Lower lobe of right lung (tissue), 2 donors: ENCODE measurements at regions not wholly inside any gene's neighbourhood (a gene's known extent, or its start where the extent isn't known, plus 50 kb on each side); places are given as distances from the start of the nearest gene placed in this dataset.

ENCODE experiments used
- ATAC-seq, 2 donors: fragments of 200-7000 bp; cut with Tn5 transposase; one replicate each; pipeline ENCODE4 v1.9.1; 2020 to 2022; ENCODE audit warnings: mild to moderate bottlenecking in 2 of 2, moderate library complexity in 2 of 2
- DNase-seq: peaks from one replicate; pipeline ENCODE4 v3.0.0-alpha.2; 2020
- H3K27ac ChIP-seq: fragments of 200-600 bp; one replicate; pipeline ENCODE4 v1.8.0; 2022
- H3K27me3 ChIP-seq: fragments of 200-600 bp; one replicate; pipeline ENCODE4 v1.8.0; 2022; ENCODE audit warnings: low read depth
- H3K36me3 ChIP-seq: fragments of 200-600 bp; one replicate; pipeline ENCODE4 v1.8.0; 2022; ENCODE audit warnings: mild to moderate bottlenecking
- H3K4me1 ChIP-seq: fragments of 200-600 bp; one replicate; pipeline ENCODE4 v1.8.0; 2022
- H3K4me3 ChIP-seq: fragments of 200-600 bp; one replicate; pipeline ENCODE4 v1.8.0; 2022; ENCODE audit warnings: mild to moderate bottlenecking
- H3K9me3 ChIP-seq: fragments of 200-600 bp; one replicate; pipeline ENCODE4 v1.8.0; 2022
- intact Hi-C: fragments of 100-400 bp; cut with DNase I; formaldehyde crosslinking; loops from one replicate; pipeline ENCODE4 v1.11.0; 2022
- TF ChIP-seq, protein P1 (sequence below): fragments of 200-600 bp; IDR thresholded peaks from one replicate; pipeline ENCODE4 v1.8.0; 2022; ENCODE audit warnings: antibody characterized with exemption, mild to moderate bottlenecking
- donor health status: DM: no; HTN: yes; CAD: no; lungs with severe emphysema.

DNA sequence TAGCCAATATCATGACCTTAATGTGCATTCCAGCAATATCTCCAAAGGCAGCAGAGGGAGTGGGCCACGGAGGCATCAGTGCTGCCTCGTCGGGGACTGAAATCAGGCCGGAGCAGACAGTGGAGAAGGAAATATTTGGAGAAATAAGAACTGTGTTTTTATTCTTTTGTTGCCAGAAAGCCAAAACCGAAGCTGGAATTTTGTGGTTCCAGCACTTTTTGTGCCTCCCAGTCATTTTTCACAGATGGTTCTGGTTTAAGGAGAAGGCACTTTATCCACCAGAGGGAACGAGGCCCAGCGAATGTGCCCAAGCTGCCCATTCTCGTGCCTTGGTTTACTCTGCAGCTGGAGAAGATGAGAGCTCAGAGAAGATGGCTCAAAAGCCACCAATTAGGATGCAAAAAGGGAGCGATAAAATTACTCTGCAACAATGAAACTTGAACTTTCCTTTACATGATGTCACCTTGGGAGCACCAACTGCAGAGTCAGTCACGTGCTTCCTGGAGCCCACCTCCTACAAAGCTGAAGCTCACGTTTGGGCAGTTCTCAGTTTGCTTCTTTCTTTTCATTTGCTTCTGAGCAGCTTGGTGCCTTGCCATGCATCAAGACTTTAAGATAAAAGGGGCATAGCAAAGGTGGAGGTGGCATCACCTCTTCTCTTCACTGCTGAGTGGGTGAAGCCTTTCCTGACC, 288.7 kb downstream of the LPIN1 start:
- Histone ChIP-seq H3K9me3 (no peaks in the 10 kb centered on the region), H3K4me3 (no peak overlapping the region), H3K4me1 (no peaks in the 10 kb centered on the region), H3K36me3 (no peaks in the 10 kb centered on the region), H3K27me3 (no peaks in the 10 kb centered on the region), H3K27ac (no peak overlapping the region)
- intact Hi-C loops: no loop called here
- no peak for ATAC-seq
- DNase-seq: no peak
- TF ChIP-seq, protein P1, sequence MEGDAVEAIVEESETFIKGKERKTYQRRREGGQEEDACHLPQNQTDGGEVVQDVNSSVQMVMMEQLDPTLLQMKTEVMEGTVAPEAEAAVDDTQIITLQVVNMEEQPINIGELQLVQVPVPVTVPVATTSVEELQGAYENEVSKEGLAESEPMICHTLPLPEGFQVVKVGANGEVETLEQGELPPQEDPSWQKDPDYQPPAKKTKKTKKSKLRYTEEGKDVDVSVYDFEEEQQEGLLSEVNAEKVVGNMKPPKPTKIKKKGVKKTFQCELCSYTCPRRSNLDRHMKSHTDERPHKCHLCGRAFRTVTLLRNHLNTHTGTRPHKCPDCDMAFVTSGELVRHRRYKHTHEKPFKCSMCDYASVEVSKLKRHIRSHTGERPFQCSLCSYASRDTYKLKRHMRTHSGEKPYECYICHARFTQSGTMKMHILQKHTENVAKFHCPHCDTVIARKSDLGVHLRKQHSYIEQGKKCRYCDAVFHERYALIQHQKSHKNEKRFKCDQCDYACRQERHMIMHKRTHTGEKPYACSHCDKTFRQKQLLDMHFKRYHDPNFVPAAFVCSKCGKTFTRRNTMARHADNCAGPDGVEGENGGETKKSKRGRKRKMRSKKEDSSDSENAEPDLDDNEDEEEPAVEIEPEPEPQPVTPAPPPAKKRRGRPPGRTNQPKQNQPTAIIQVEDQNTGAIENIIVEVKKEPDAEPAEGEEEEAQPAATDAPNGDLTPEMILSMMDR: no peak

DNA sequence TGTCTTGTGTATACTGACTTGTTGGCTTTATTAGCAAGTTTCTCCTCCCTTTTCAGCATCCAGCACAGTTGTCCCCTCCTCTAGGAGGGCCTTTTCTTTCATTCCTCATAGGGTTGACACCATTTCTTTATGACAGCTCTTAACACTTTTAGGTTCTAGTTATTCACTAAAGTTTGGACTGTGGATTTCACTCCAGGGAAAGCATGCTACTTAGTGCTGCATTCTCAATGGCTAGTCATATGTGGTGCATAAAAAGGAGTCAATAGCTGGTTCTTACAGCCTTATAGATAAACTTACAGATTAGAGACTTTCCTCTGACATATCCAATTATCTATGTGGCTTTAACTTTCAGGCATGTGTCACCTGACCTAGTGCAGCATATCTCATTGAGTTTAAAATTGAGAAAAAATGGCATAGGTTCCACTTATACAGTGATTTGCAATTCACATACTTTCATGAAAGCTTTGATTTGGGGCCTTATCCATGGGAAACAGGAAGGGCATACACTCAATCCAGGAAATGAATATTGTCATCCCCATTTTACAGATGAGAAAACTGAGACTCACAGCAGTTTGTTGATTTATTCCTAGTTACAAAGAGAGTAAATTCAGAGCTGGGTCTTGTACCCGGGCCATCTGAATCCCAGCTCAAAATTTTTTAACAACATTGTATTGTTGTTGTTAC, 289.7 kb downstream of the LPIN1 start:
- no peak overlapping the region for H3K27ac ChIP-seq
- ATAC-seq (no peak), DNase-seq (no peak)
- H3K4me1 ChIP-seq: no peaks in the 10 kb centered on the region
- H3K4me3 ChIP-seq: no peak overlapping the region
- no peaks in the 10 kb centered on the region for H3K9me3 ChIP-seq
- H3K27me3 ChIP-seq: no peaks in the 10 kb centered on the region
- TF ChIP-seq, protein P1: no peak
- intact Hi-C loops: no loop called here
- no peaks in the 10 kb centered on the region for H3K36me3 ChIP-seq

DNA sequence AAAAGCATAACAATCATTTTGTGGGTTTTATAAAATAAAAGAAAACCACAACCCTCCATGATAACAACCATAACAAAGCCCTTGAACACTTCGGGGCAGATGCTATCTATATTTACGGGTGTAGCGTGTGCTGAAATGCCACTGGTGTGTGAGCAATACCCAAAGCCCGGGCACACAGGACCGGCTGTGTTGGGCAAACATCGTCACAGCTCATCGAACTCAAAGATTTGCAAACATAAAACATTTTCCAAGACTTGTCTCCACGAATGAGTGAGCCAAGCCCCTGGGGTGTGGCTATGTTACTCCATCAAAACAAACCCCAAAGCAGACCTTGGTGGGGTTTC, 290.2 kb downstream of the LPIN1 start:
- Histone ChIP-seq H3K9me3 (no peaks in the 10 kb centered on the region), H3K4me3 (no peak overlapping the region), H3K27me3 (no peaks in the 10 kb centered on the region), H3K27ac (no peak overlapping the region), H3K4me1 (no peaks in the 10 kb centered on the region), H3K36me3 (no peaks in the 10 kb centered on the region)
- intact Hi-C loops: no loop called here
- TF ChIP-seq, protein P1: no peak
- DNase-seq (no peak), ATAC-seq (no peak)

DNA sequence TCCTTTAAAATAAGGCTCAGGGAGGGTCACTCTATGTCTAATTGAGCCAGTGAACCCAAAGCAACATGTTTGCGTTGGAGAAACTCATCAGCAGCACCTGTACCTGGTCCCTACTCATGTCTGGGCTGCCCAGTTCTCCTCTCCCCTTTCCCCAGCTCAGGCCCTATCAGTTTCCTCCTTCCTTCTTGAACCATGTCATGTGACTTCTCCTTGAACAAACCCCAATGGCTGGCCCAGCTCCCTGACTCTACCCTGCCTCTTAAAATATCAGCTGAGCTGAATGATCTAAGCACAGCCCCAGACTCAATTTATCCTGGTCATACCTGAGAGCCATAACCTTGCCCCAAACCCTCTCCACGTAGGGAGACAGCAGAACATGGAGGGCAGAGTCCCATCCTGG, 290.9 kb downstream of the LPIN1 start:
- intact Hi-C loops: no loop called here
- DNase-seq (no peak), ATAC-seq (no peak)
- Histone ChIP-seq H3K9me3 (no peaks in the 10 kb centered on the region), H3K4me1 (no peaks in the 10 kb centered on the region), H3K27ac (no peak overlapping the region), H3K4me3 (no peak overlapping the region), H3K27me3 (no peaks in the 10 kb centered on the region), H3K36me3 (no peaks in the 10 kb centered on the region)
- TF ChIP-seq, protein P1: no peak

DNA sequence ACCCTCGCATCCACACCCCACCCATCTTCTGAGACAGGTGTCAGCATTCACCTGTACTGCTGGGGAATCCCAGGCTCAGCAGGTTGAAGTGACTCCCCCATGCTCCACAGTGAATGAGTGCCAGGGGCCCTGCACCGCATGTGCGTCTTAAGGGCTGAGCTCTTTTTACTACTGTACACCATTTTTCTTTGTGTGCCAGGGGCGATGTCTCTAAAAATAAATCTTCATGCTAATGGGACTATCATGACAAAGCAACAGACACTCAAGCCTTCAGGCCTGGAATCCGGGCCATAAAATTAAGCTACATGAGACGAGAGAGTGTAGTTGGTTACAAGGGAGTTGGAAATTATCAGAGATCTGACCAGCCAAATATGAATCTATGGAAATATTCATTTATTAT, 294.8 kb downstream of the LPIN1 start:
- intact Hi-C loops: no loop called here
- no peaks in the 10 kb centered on the region for H3K9me3 ChIP-seq
- H3K36me3 ChIP-seq: no peaks in the 10 kb centered on the region
- DNase-seq (no peak), ATAC-seq (no peak)
- no peaks in the 10 kb centered on the region for H3K27me3 ChIP-seq
- H3K4me3 ChIP-seq: no peak overlapping the region
- TF ChIP-seq, protein P1: no peak
- no peak overlapping the region for H3K27ac ChIP-seq
- H3K4me1 ChIP-seq: no peaks in the 10 kb centered on the region
